Panc1 (cell line): ENCODE measurements at regions not wholly inside any gene's neighbourhood (a gene's known extent, or its start where the extent isn't known, plus 50 kb on each side); places are given as distances from the start of the nearest gene placed in this dataset.

Experiments used
- POLR2AphosphoS5 ChIP-seq: IDR thresholded peaks from 2 replicates; pipeline ENCODE4 v1.6.1; 2012; ENCODE audit warnings: mild to moderate bottlenecking, low read depth, low read length, moderate library complexity
- SIN3A ChIP-seq: IDR thresholded peaks from 2 replicates; pipeline ENCODE4 v1.6.1; 2012; ENCODE audit warnings: low read depth, mild to moderate bottlenecking, low read length, moderate library complexity, borderline replicate concordance; ENCODE audit not compliant: insufficient read depth
- TCF7L2 ChIP-seq: IDR thresholded peaks from 2 replicates; pipeline ENCODE4 v1.6.1; 2011; ENCODE audit warnings: mild to moderate bottlenecking, low read depth, low read length, inconsistent platforms
- TF ChIP-seq, protein P1 (sequence below): fragments of 450-650 bp; IDR thresholded peaks from 2 replicates; pipeline ENCODE4 v1.5.1; 2017; ENCODE audit warnings: mild to moderate bottlenecking
- TF ChIP-seq, protein P2 (sequence below), 2 experiments: IDR thresholded peaks; 2 replicates each; pipeline ENCODE4 v1.6.1; 2011 to 2012; ENCODE audit warnings: low read depth in 2 of 2, control low read depth in 1 of 2, low read length in 1 of 2, mild to moderate bottlenecking in 1 of 2, moderate library complexity in 1 of 2; ENCODE audit not compliant: insufficient read depth in 1 of 2

- TF ChIP-seq, protein P1, sequence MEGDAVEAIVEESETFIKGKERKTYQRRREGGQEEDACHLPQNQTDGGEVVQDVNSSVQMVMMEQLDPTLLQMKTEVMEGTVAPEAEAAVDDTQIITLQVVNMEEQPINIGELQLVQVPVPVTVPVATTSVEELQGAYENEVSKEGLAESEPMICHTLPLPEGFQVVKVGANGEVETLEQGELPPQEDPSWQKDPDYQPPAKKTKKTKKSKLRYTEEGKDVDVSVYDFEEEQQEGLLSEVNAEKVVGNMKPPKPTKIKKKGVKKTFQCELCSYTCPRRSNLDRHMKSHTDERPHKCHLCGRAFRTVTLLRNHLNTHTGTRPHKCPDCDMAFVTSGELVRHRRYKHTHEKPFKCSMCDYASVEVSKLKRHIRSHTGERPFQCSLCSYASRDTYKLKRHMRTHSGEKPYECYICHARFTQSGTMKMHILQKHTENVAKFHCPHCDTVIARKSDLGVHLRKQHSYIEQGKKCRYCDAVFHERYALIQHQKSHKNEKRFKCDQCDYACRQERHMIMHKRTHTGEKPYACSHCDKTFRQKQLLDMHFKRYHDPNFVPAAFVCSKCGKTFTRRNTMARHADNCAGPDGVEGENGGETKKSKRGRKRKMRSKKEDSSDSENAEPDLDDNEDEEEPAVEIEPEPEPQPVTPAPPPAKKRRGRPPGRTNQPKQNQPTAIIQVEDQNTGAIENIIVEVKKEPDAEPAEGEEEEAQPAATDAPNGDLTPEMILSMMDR, result no peak
- TF ChIP-seq POLR2AphosphoS5, result no peak
- TF ChIP-seq, protein P2, sequence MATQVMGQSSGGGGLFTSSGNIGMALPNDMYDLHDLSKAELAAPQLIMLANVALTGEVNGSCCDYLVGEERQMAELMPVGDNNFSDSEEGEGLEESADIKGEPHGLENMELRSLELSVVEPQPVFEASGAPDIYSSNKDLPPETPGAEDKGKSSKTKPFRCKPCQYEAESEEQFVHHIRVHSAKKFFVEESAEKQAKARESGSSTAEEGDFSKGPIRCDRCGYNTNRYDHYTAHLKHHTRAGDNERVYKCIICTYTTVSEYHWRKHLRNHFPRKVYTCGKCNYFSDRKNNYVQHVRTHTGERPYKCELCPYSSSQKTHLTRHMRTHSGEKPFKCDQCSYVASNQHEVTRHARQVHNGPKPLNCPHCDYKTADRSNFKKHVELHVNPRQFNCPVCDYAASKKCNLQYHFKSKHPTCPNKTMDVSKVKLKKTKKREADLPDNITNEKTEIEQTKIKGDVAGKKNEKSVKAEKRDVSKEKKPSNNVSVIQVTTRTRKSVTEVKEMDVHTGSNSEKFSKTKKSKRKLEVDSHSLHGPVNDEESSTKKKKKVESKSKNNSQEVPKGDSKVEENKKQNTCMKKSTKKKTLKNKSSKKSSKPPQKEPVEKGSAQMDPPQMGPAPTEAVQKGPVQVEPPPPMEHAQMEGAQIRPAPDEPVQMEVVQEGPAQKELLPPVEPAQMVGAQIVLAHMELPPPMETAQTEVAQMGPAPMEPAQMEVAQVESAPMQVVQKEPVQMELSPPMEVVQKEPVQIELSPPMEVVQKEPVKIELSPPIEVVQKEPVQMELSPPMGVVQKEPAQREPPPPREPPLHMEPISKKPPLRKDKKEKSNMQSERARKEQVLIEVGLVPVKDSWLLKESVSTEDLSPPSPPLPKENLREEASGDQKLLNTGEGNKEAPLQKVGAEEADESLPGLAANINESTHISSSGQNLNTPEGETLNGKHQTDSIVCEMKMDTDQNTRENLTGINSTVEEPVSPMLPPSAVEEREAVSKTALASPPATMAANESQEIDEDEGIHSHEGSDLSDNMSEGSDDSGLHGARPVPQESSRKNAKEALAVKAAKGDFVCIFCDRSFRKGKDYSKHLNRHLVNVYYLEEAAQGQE (IDR thresholded peaks at IDR 0.05; ENCODE audit: insufficient read depth in 1 of 2, low read depth in 2 of 2, low read length in 1 of 2), result no peak
- no peak for TF ChIP-seq SIN3A
- no peak for TF ChIP-seq TCF7L2
Observed at GRCh38 chr22:25393121-25393805, 171.2 kb upstream of the GRK3 start.
